Neuronal stem cell (in vitro differentiated cells): ENCODE measurements at regions not wholly inside any gene's neighbourhood (a gene's known extent, or its start where the extent isn't known, plus 50 kb on each side); places are given as distances from the start of the nearest gene placed in this dataset.

ENCODE experiments used
- DNase-seq: peaks from one replicate; pipeline ENCODE4 v3.0.0-alpha.2; 2013; ENCODE audit warnings: low spot score
- H2AFZ ChIP-seq: one replicate; pipeline ENCODE4 v1.6.1; 2013; ENCODE audit warnings: mild to moderate bottlenecking, low read length, inconsistent platforms
- H2AK5ac ChIP-seq: 2 replicates; pipeline ENCODE4 v1.6.1; 2013; ENCODE audit warnings: low read depth, mild to moderate bottlenecking, inconsistent platforms, low read length, moderate library complexity, mixed read lengths
- H2BK120ac ChIP-seq: 2 replicates; pipeline ENCODE4 v1.6.1; 2013; ENCODE audit warnings: low read depth, mild to moderate bottlenecking, inconsistent platforms, low read length, moderate library complexity, mixed read lengths
- H2BK12ac ChIP-seq: one replicate; pipeline ENCODE4 v1.6.1; 2013; ENCODE audit warnings: low read length, inconsistent platforms
- H2BK15ac ChIP-seq: 2 replicates; pipeline ENCODE4 v1.6.1; 2013; ENCODE audit warnings: mild to moderate bottlenecking, low read length, inconsistent platforms, mixed read lengths
- H2BK5ac ChIP-seq: one replicate; pipeline ENCODE4 v1.6.1; 2013; ENCODE audit warnings: inconsistent platforms, mild to moderate bottlenecking, low read length, moderate library complexity
- H3K14ac ChIP-seq: one replicate; pipeline ENCODE4 v1.6.1; 2013; ENCODE audit warnings: low read length, inconsistent platforms
- H3K18ac ChIP-seq: 2 replicates; pipeline ENCODE4 v1.6.1; 2013; ENCODE audit warnings: low read length, inconsistent platforms
- H3K23ac ChIP-seq: 2 replicates; pipeline ENCODE4 v1.6.1; 2013; ENCODE audit warnings: low read depth, mild to moderate bottlenecking, mixed read lengths, low read length, inconsistent platforms; ENCODE audit not compliant: poor library complexity
- H3K27ac ChIP-seq: replicated peaks from 3 replicates; pipeline ENCODE4 v1.5.1; 2013; ENCODE audit warnings: low read length, inconsistent platforms
- H3K27me3 ChIP-seq, 3 experiments: 2 replicates each; pipeline ENCODE4 v1.6.1; 2013; ENCODE audit warnings: low read length in 3 of 3, mild to moderate bottlenecking in 2 of 3, inconsistent platforms in 1 of 3, low read depth in 1 of 3, mixed read lengths in 1 of 3, moderate library complexity in 1 of 3; ENCODE audit not compliant: control insufficient read depth in 3 of 3, insufficient read depth in 3 of 3
- H3K36me3 ChIP-seq, 2 donors: replicated peaks in 1 of 2; 2 replicates each; pipeline ENCODE4 v1.6.1; 2013; ENCODE audit warnings: low read length in 2 of 2; ENCODE audit not compliant: control insufficient read depth in 2 of 2, insufficient read depth in 2 of 2
- H3K4ac ChIP-seq: 2 replicates; pipeline ENCODE4 v1.6.1; 2013; ENCODE audit warnings: inconsistent platforms, mild to moderate bottlenecking, low read length, moderate library complexity
- H3K4me1 ChIP-seq, 2 donors: 1 replicate in 1 of 2; 2 replicates in 1 of 2; pipeline ENCODE4 v1.6.1; 2013; ENCODE audit warnings: low read length in 2 of 2, low read depth in 1 of 2; ENCODE audit not compliant: control insufficient read depth in 2 of 2, insufficient read depth in 1 of 2
- H3K4me2 ChIP-seq: one replicate; pipeline ENCODE4 v1.6.1; 2013; ENCODE audit warnings: mild to moderate bottlenecking, low read length, inconsistent platforms; ENCODE audit not compliant: insufficient read depth, poor library complexity, severe bottlenecking
- H3K4me3 ChIP-seq, 2 donors: 2 replicates each; pipeline ENCODE4 v1.5.1; 2013; ENCODE audit warnings: low read length in 2 of 2, mild to moderate bottlenecking in 2 of 2, inconsistent platforms in 1 of 2, moderate library complexity in 1 of 2
- H3K79me1 ChIP-seq: one replicate; pipeline ENCODE4 v1.6.1; 2013; ENCODE audit warnings: low read depth, mild to moderate bottlenecking, inconsistent platforms, low read length, moderate library complexity
- H3K9ac ChIP-seq: one replicate; pipeline ENCODE4 v1.6.1; 2013; ENCODE audit warnings: mild to moderate bottlenecking, low read depth, low read length, inconsistent platforms; ENCODE audit not compliant: poor library complexity
- H3K9me3 ChIP-seq, 2 donors: replicated peaks in 1 of 2; 2 replicates each; pipeline versions ENCODE3 to v1.6.1; 2013; ENCODE audit warnings: low read length in 2 of 2, mild to moderate bottlenecking in 2 of 2, inconsistent platforms in 1 of 2, low read depth in 1 of 2, mixed read lengths in 1 of 2, moderate library complexity in 1 of 2; ENCODE audit not compliant: control insufficient read depth in 2 of 2, insufficient read depth in 1 of 2
- H4K8ac ChIP-seq: one replicate; pipeline ENCODE4 v1.6.1; 2013; ENCODE audit warnings: low read depth, mild to moderate bottlenecking, inconsistent platforms, low read length, moderate library complexity
- H4K91ac ChIP-seq: one replicate; pipeline ENCODE4 v1.6.1; 2013; ENCODE audit warnings: low read length, low read depth, mild to moderate bottlenecking, inconsistent platforms; ENCODE audit not compliant: poor library complexity
- WGBS, 2 donors: extraction: QIAGEN DNeasy Blood & Tissue Kit; methylation state at CpG; one replicate each; pipeline ENCODE4 v1.1.7; 2013; ENCODE audit warnings: missing lambda C conversion rate in 2 of 2, mixed read lengths in 1 of 2; ENCODE audit not compliant: insufficient read length in 2 of 2, insufficient replicate concordance in 1 of 2; ENCODE audit errors: extremely low coverage in 2 of 2; 5-methylcytosine and 5-hydroxymethylcytosine counted together

DNA sequence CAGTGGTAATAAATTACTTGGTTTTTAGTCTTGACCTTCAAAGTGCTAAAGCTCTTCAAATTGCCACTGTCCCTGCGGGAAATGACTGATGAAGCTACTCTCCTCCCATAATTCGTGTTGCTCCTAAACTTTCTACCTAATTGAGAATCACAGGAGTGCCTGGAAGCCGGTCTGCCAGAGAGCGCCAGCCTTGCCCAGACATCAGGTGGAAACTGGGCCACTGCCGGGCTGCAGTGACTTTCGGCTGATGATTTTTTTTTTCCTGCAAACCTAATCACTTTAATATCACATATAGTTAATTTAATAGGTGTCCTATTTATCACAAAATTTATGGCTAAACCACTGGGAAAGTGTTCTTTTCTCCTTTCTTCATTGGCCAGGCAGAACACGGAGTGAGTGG is 59.6 kb upstream of the UBE3C start:
- DNase-seq: no peak
- H3K23ac ChIP-seq: no peak overlapping the region
- no peaks in the 10 kb centered on the region for H3K36me3 ChIP-seq
- no peak overlapping the region for H3K4me2 ChIP-seq
- H3K14ac ChIP-seq: no peak overlapping the region
- H2AFZ ChIP-seq: no peak overlapping the region
- H2BK120ac ChIP-seq: no peak overlapping the region
- no peak overlapping the region for H3K18ac ChIP-seq
- no CpG with 5 or more reads among the region's 7 CpGs for WGBS, 2 donors
- H3K9me3 ChIP-seq: peaks cover under 1 to 2% of the 10 kb centered on the region in 2 donors
- peaks cover 0 to 71% (median 3%) of the 10 kb centered on the region in 3 experiments for H3K27me3 ChIP-seq
- H3K4me1 ChIP-seq: peaks cover 0 to 4% of the 10 kb centered on the region in 2 donors
- H2BK12ac ChIP-seq: no peak overlapping the region
- H2AK5ac ChIP-seq: no peak overlapping the region
- H4K8ac ChIP-seq: no peak overlapping the region
- no peak overlapping the region for H3K4me3 ChIP-seq
- no peaks in the 10 kb centered on the region for H3K79me1 ChIP-seq
- H3K9ac ChIP-seq: no peak overlapping the region
- no peak overlapping the region for H3K27ac ChIP-seq
- H3K4ac ChIP-seq: no peak overlapping the region
- no peak overlapping the region for H2BK5ac ChIP-seq
- H4K91ac ChIP-seq: no peak overlapping the region
- H2BK15ac ChIP-seq: no peak overlapping the region

DNA sequence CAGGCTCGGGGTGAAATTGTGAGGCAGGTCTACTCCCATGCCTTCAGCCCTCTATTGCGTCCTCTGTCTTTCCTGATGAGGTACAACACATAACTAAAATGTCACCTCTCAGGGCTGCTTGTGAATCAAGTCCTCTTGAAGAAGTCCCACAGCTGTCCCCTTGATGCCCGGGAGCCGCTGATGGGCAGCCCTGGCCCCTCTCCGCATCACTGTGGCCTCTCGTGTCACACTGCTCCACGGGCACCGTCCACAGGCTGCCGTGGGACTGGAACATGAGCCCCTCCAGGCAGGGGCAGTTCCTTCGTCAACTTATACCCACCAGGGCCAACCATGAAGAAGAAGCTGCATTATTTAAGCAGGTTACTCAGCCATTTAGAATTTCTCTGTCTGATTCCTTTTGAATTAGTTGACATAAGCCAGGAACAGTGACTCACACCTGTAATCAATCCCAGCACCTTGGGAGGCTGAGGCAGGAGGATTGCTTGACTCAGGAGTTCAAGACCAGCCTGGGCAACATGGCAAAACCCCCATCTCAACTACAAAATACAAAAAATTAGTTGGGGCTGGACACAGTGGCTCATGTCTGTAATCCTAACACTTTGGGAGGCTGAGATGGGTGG is 58.5 kb upstream of the UBE3C start:
- H3K27ac ChIP-seq: no peak overlapping the region
- H3K4me3 ChIP-seq: no peak overlapping the region
- no peak overlapping the region for H4K91ac ChIP-seq
- no peak overlapping the region for H2AFZ ChIP-seq
- no CpG with 5 or more reads among the region's 10 CpGs for WGBS, 2 donors
- no peak overlapping the region for H2AK5ac ChIP-seq
- no peak overlapping the region for H3K9ac ChIP-seq
- H2BK5ac ChIP-seq: no peak overlapping the region
- no peak overlapping the region for H3K18ac ChIP-seq
- H2BK12ac ChIP-seq: no peak overlapping the region
- no peak overlapping the region for H4K8ac ChIP-seq
- H2BK15ac ChIP-seq: no peak overlapping the region
- no peaks in the 10 kb centered on the region for H3K79me1 ChIP-seq
- H3K9me3 ChIP-seq: peaks cover 2 to 8% of the 10 kb centered on the region in 2 donors
- no peak overlapping the region for H2BK120ac ChIP-seq
- no peak for DNase-seq
- peaks cover 0 to 60% (median 3%) of the 10 kb centered on the region in 3 experiments for H3K27me3 ChIP-seq
- peaks cover 0 to 4% of the 10 kb centered on the region in 2 donors for H3K4me1 ChIP-seq
- H3K4ac ChIP-seq: no peak overlapping the region
- no peak overlapping the region for H3K23ac ChIP-seq
- no peak overlapping the region for H3K14ac ChIP-seq
- no peak overlapping the region for H3K4me2 ChIP-seq
- H3K36me3 ChIP-seq: no peaks in the 10 kb centered on the region

DNA sequence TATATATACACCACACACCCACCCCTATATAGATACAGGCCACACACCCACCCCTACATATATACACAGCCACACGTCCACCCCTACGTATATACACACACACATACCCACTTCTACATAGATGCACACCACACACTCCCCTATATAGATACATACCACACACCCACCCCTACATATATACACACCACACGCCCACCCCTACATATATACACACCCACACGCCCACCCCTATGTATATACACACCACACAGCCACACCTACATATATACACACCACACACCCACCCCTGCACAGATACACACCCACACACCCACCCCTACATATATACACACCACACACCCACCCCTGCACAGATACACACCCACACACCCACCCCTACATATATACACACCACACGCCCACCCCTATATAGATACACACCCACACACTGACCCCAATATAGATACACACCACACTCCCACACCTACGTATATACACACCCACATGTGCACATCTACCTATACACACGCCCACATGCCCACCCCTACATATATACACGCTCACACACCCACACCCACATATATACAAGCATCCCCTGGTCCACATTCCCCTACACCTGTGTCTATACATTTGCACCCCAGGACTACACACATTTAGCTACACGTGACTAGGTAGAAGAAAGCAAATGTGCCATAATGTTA is 52.1 kb upstream of the UBE3C start:
- Histone ChIP-seq H3K79me1 (no peaks in the 10 kb centered on the region), H2BK120ac (no peak overlapping the region), H2BK15ac (no peak overlapping the region), H3K36me3 (no peaks in the 10 kb centered on the region), H3K18ac (no peak overlapping the region), H3K14ac (no peak overlapping the region), H3K4me3 (no peak overlapping the region), H3K4me1 (peaks cover 0 to 7% of the 10 kb centered on the region in 2 donors), H2AK5ac (no peak overlapping the region), H3K9me3 (peaks cover 2 to 8% of the 10 kb centered on the region in 2 donors), H2BK12ac (no peak overlapping the region), H2BK5ac (no peak overlapping the region), H3K4ac (no peak overlapping the region), H3K9ac (no peak overlapping the region), H2AFZ (no peak overlapping the region), H4K8ac (no peak overlapping the region), H3K27me3 (peaks cover 0 to 24% (median 0%) of the 10 kb centered on the region in 3 experiments), H3K27ac (no peak overlapping the region), H3K4me2 (no peak overlapping the region), H3K23ac (no peak overlapping the region), H4K91ac (no peak overlapping the region)
- WGBS, 2 donors: 100% methylated on average over 8 of the region's 9 CpGs; no CpG with 5 or more reads in 1 of the 2 donors
- no peak for DNase-seq

GRCh38 chr7:157087646-157088045 is 51.1 kb upstream of the UBE3C start:
- H3K36me3 ChIP-seq: no peaks in the 10 kb centered on the region
- H3K9ac ChIP-seq: no peak overlapping the region
- peaks cover 0 to 7% of the 10 kb centered on the region in 2 donors for H3K4me1 ChIP-seq
- no peak overlapping the region for H2AFZ ChIP-seq
- no peak overlapping the region for H3K23ac ChIP-seq
- no peak overlapping the region for H2BK12ac ChIP-seq
- H3K27me3 ChIP-seq: peaks cover 0 to 20% (median 0%) of the 10 kb centered on the region in 3 experiments
- H3K79me1 ChIP-seq: no peaks in the 10 kb centered on the region
- no peak overlapping the region for H3K27ac ChIP-seq
- DNase-seq: no peak
- no peak overlapping the region for H4K91ac ChIP-seq
- H3K9me3 ChIP-seq: peaks cover 0 to 8% of the 10 kb centered on the region in 2 donors
- H2BK120ac ChIP-seq: no peak overlapping the region
- no peak overlapping the region for H2BK15ac ChIP-seq
- WGBS, 2 donors: no CpG with 5 or more reads among the region's 24 CpGs
- H3K4ac ChIP-seq: no peak overlapping the region
- no peak overlapping the region for H2BK5ac ChIP-seq
- peak overlapping the region; percentile 27 for H3K18ac ChIP-seq
- no peak overlapping the region for H3K14ac ChIP-seq
- no peak overlapping the region for H2AK5ac ChIP-seq
- H3K4me2 ChIP-seq: no peak overlapping the region
- H4K8ac ChIP-seq: no peak overlapping the region
- no peak overlapping the region for H3K4me3 ChIP-seq
